ENCODE measurements at regions not wholly inside any gene's neighbourhood (a gene's known extent, or its start where the extent isn't known, plus 50 kb on each side); places are given as distances from the start of the nearest gene placed in this dataset.

- TF ChIP-seq SREBF2 (IDR thresholded peaks at IDR 0.05) (no peak), CHD2 (IDR thresholded peaks at IDR 0.05; ENCODE audit: low read length, partially characterized antibody) (no peak), RARB (CRISPR knock-in tag; IDR thresholded peaks at IDR 0.05) (no peak), FOSB (CRISPR knock-in tag; IDR thresholded peaks at IDR 0.05) (no peak), FOXS1 (CRISPR knock-in tag; IDR thresholded peaks at IDR 0.05) (no peak), NPAS2 (CRISPR knock-in tag; IDR thresholded peaks at IDR 0.05; ENCODE audit: borderline replicate concordance) (no peak), CHD4 (IDR thresholded peaks at IDR 0.05; ENCODE audit: borderline replicate concordance) (no peak), ZFP36 (IDR thresholded peaks at IDR 0.05; ENCODE audit: borderline replicate concordance, partially characterized antibody) (no peak), RCOR1 (IDR thresholded peaks at IDR 0.05; ENCODE audit: low read depth, low read length) (no peak)
- TF ChIP-seq, protein P1, sequence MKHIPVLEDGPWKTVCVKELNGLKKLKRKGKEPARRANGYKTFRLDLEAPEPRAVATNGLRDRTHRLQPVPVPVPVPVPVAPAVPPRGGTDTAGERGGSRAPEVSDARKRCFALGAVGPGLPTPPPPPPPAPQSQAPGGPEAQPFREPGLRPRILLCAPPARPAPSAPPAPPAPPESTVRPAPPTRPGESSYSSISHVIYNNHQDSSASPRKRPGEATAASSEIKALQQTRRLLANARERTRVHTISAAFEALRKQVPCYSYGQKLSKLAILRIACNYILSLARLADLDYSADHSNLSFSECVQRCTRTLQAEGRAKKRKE (CRISPR knock-in tag; IDR thresholded peaks at IDR 0.05; ENCODE audit: low read depth): no peak
- no peak overlapping the region for H3K4me2 ChIP-seq
- no peaks in the 10 kb centered on the region for H3K4me1 ChIP-seq
- H3K4me3 ChIP-seq: no peak overlapping the region
- ChIA-PET POLR2A (no interaction called here), CTCF (interaction anchor here (1.0 kb wide), 1 partner anchor 19 kb away, joined by 3 read pairs; no protein-coding TSS in a partner anchor)
- DNase-seq (ENCODE audit: low read depth in 1 of 2, low spot score in 1 of 2): no peak
- no peak for FAIRE-seq
- no peaks in the 10 kb centered on the region for H3K9me3 ChIP-seq
- 59% methylated on average over 12 of the region's 12 CpGs for WGBS (ENCODE audit: missing lambda C conversion rate)
- no peak; a peak in 1 of 6 replicates for ATAC-seq
- no peak overlapping the region for H3K27ac ChIP-seq
These were observed 67.3 kb upstream of the NXT1 start for GRCh38 chr20:23283096-23283850.

DNA sequence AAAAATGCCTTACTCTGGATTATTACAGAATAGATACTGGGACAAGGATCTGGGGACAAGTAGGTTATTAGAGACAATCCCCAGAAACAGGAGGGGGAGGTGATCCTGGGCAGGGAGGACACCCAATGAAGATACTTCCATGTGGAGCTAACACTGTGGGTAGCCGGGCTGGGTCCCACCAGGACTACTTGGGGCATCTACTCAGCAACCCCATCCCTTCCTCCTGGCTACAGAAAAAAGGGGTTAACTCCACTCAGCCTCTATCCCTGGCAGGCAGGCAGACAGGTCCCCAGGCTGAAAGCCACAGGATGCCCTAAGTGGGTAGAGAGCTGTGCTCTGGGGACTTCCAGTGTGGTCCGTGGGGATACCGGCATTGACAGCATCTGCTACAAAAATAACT, 68.0 kb upstream of the NXT1 start:
- 70% methylated on average over 3 of the region's 3 CpGs for WGBS (ENCODE audit: missing lambda C conversion rate)
- Histone ChIP-seq H3K27ac (no peak overlapping the region), H3K4me1 (no peaks in the 10 kb centered on the region), H3K4me3 (no peak overlapping the region), H3K4me2 (no peak overlapping the region), H3K9me3 (no peaks in the 10 kb centered on the region)
- FAIRE-seq: no peak
- TF ChIP-seq POLR2A (IDR thresholded peaks at IDR 0.05; ENCODE audit: low read length) (no peak), RARB (CRISPR knock-in tag; IDR thresholded peaks at IDR 0.05) (no peak), NR3C1 (IDR thresholded peaks at IDR 0.05) (no peak), POLR2AphosphoS2 (conservative IDR thresholded peaks at IDR 0.05; ENCODE audit: low read length) (no peak), MAFK (IDR thresholded peaks at IDR 0.05; ENCODE audit: partially characterized antibody) (no peak), ELK1 (IDR thresholded peaks at IDR 0.05; ENCODE audit: low read depth, low read length) (no peak), HES2 (IDR thresholded peaks at IDR 0.05) (no peak), EHF (CRISPR knock-in tag; IDR thresholded peaks at IDR 0.05) (no peak), BCL3 (IDR thresholded peaks at IDR 0.05) (no peak), FOXS1 (CRISPR knock-in tag; IDR thresholded peaks at IDR 0.05) (no peak), ZFP36 (IDR thresholded peaks at IDR 0.05; ENCODE audit: borderline replicate concordance, partially characterized antibody) (no peak), KDM5A (IDR thresholded peaks at IDR 0.05) (no peak), CBX8 (IDR thresholded peaks at IDR 0.05) (no peak), MYC (IDR thresholded peaks at IDR 0.05; ENCODE audit: borderline replicate concordance, low read length) (no peak), CTCF (IDR thresholded peaks at IDR 0.05) (no peak), MAZ (IDR thresholded peaks at IDR 0.05; ENCODE audit: borderline replicate concordance, low read depth, low read length) (no peak), TFCP2L1 (CRISPR knock-in tag; IDR thresholded peaks at IDR 0.05) (no peak)
- TF ChIP-seq, protein P2, sequence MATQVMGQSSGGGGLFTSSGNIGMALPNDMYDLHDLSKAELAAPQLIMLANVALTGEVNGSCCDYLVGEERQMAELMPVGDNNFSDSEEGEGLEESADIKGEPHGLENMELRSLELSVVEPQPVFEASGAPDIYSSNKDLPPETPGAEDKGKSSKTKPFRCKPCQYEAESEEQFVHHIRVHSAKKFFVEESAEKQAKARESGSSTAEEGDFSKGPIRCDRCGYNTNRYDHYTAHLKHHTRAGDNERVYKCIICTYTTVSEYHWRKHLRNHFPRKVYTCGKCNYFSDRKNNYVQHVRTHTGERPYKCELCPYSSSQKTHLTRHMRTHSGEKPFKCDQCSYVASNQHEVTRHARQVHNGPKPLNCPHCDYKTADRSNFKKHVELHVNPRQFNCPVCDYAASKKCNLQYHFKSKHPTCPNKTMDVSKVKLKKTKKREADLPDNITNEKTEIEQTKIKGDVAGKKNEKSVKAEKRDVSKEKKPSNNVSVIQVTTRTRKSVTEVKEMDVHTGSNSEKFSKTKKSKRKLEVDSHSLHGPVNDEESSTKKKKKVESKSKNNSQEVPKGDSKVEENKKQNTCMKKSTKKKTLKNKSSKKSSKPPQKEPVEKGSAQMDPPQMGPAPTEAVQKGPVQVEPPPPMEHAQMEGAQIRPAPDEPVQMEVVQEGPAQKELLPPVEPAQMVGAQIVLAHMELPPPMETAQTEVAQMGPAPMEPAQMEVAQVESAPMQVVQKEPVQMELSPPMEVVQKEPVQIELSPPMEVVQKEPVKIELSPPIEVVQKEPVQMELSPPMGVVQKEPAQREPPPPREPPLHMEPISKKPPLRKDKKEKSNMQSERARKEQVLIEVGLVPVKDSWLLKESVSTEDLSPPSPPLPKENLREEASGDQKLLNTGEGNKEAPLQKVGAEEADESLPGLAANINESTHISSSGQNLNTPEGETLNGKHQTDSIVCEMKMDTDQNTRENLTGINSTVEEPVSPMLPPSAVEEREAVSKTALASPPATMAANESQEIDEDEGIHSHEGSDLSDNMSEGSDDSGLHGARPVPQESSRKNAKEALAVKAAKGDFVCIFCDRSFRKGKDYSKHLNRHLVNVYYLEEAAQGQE (IDR thresholded peaks at IDR 0.05): no peak
- TF ChIP-seq, protein P3, sequence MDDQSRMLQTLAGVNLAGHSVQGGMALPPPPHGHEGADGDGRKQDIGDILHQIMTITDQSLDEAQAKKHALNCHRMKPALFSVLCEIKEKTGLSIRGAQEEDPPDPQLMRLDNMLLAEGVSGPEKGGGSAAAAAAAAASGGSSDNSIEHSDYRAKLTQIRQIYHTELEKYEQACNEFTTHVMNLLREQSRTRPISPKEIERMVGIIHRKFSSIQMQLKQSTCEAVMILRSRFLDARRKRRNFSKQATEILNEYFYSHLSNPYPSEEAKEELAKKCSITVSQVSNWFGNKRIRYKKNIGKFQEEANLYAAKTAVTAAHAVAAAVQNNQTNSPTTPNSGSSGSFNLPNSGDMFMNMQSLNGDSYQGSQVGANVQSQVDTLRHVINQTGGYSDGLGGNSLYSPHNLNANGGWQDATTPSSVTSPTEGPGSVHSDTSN (IDR thresholded peaks at IDR 0.05): no peak
- POLR2A ChIA-PET: no interaction called here
- no peak for ATAC-seq
- DNase-seq (ENCODE audit: low read depth in 1 of 2, low spot score in 1 of 2): no peak
- CTCF ChIA-PET: no interaction called here
